IMR-90 (cell line): ENCODE measurements at regions not wholly inside any gene's neighbourhood (a gene's known extent, or its start where the extent isn't known, plus 50 kb on each side); places are given as distances from the start of the nearest gene placed in this dataset.

Experiments
- ATAC-seq: fragments of 200-7000 bp; cut with Tn5 transposase; 2 replicates; pipeline ENCODE4 v1.9.1; 2020; ENCODE audit warnings: low read depth, mild to moderate bottlenecking, moderate library complexity
- BruUV-seq: library from RNA; stranded (reverse); fragments of 400-500 nt; replicated peaks from 2 replicates; lab custom pipeline; 2021; lab: Mats Ljungman, UMichigan
- CTCF ChIA-PET: fragments of 300-600 bp; formaldehyde crosslinking; extraction: SDS; loops from one replicate; lab custom pipeline; 2021; ENCODE audit warnings: antibody characterized with exemption; lab: Yijun Ruan, JAX
- POLR2A ChIA-PET: fragments of 300-600 bp; sonication (Branson Sonifier 250); formaldehyde crosslinking; loops from one replicate; lab custom pipeline; 2022; ENCODE audit warnings: antibody characterized with exemption; ENCODE audit not compliant: unreplicated experiment; lab: Charles Lee
- DNase-seq: peaks from one replicate; pipeline ENCODE4 v3.0.0; 2013
- H2AFZ ChIP-seq: replicated peaks from 2 replicates; pipeline ENCODE3; 2013; ENCODE audit warnings: low read length, mild to moderate bottlenecking; ENCODE audit not compliant: poor library complexity
- H2AK5ac ChIP-seq: 2 replicates; pipeline ENCODE4 v1.6.1; 2013; ENCODE audit warnings: low read depth, low read length, inconsistent platforms
- H2AK9ac ChIP-seq: replicated peaks from 2 replicates; pipeline ENCODE3; 2013; ENCODE audit warnings: mild to moderate bottlenecking, low read depth, low read length, moderate library complexity; ENCODE audit not compliant: poor library complexity
- H2BK120ac ChIP-seq: 2 replicates; pipeline ENCODE4 v1.6.1; 2013; ENCODE audit warnings: low read depth, low read length, inconsistent platforms
- H2BK15ac ChIP-seq: 3 replicates; pipeline ENCODE4 v1.6.1; 2013; ENCODE audit warnings: low read depth, low read length, inconsistent platforms
- H2BK20ac ChIP-seq: 2 replicates; pipeline ENCODE4 v1.6.1; 2013; ENCODE audit warnings: low read depth, mild to moderate bottlenecking, inconsistent platforms, low read length, moderate library complexity
- H2BK5ac ChIP-seq: 2 replicates; pipeline ENCODE4 v1.6.1; 2013; ENCODE audit warnings: mild to moderate bottlenecking, low read depth, low read length, inconsistent platforms; ENCODE audit not compliant: poor library complexity, severe bottlenecking
- H3K14ac ChIP-seq: replicated peaks from 2 replicates; pipeline ENCODE4 v1.6.1; 2013; ENCODE audit warnings: low read depth, low read length, inconsistent platforms
- H3K18ac ChIP-seq: 2 replicates; pipeline ENCODE4 v1.6.1; 2013; ENCODE audit warnings: low read depth, low read length, control low read depth
- H3K23ac ChIP-seq: 2 replicates; pipeline ENCODE4 v1.6.1; 2013; ENCODE audit warnings: low read depth, low read length, inconsistent platforms
- H3K27ac ChIP-seq: 2 replicates; pipeline ENCODE4 v1.5.1; 2013; ENCODE audit warnings: mild to moderate bottlenecking, control low read depth, low read length; ENCODE audit not compliant: insufficient read depth
- H3K27me3 ChIP-seq: 2 replicates; pipeline ENCODE4 v1.6.1; 2013; ENCODE audit warnings: low read length; ENCODE audit not compliant: control insufficient read depth, insufficient read depth
- H3K36me3 ChIP-seq: 2 replicates; pipeline ENCODE4 v1.6.1; 2013; ENCODE audit warnings: low read length, mixed read lengths; ENCODE audit not compliant: control insufficient read depth, insufficient read depth
- H3K4ac ChIP-seq: 2 replicates; pipeline ENCODE4 v1.6.1; 2013; ENCODE audit warnings: low read depth, low read length, inconsistent platforms
- H3K4me1 ChIP-seq: 2 replicates; pipeline ENCODE4 v1.6.1; 2013; ENCODE audit warnings: low read length, mixed read lengths; ENCODE audit not compliant: control insufficient read depth, insufficient read depth
- H3K4me2 ChIP-seq: 2 replicates; pipeline ENCODE4 v1.6.1; 2013; ENCODE audit warnings: low read depth, mild to moderate bottlenecking, control low read depth, low read length, moderate library complexity
- H3K4me3 ChIP-seq: 2 replicates; pipeline ENCODE4 v1.5.1; 2013; ENCODE audit warnings: low read depth, mild to moderate bottlenecking, control low read depth, low read length, moderate library complexity; ENCODE audit not compliant: insufficient read depth
- H3K56ac ChIP-seq: 2 replicates; pipeline ENCODE4 v1.6.1; 2013; ENCODE audit warnings: low read length, inconsistent platforms; ENCODE audit not compliant: insufficient read depth; ENCODE audit errors: extremely low read depth
- H3K79me1 ChIP-seq, 2 experiments: 2 replicates each; pipeline ENCODE4 v1.6.1; 2013; ENCODE audit warnings: low read length in 2 of 2, inconsistent platforms in 1 of 2, low read depth in 1 of 2
- H3K9ac ChIP-seq: 2 replicates; pipeline ENCODE4 v1.6.1; 2013; ENCODE audit warnings: low read depth, low read length, control low read depth
- H3K9me1 ChIP-seq: 2 replicates; pipeline ENCODE4 v1.6.1; 2013; ENCODE audit warnings: low read length, inconsistent platforms; ENCODE audit not compliant: insufficient read depth
- H3K9me3 ChIP-seq: 2 replicates; pipeline ENCODE4 v1.6.1; 2013; ENCODE audit warnings: low read length; ENCODE audit not compliant: control insufficient read depth, insufficient read depth
- H4K20me1 ChIP-seq: 2 replicates; pipeline ENCODE4 v1.6.1; 2013; ENCODE audit warnings: low read length, inconsistent platforms; ENCODE audit not compliant: insufficient read depth
- H4K5ac ChIP-seq: 2 replicates; pipeline ENCODE4 v1.6.1; 2013; ENCODE audit warnings: mild to moderate bottlenecking, low read depth, low read length, control low read depth
- H4K8ac ChIP-seq, 2 experiments: 2 replicates each; pipeline ENCODE4 v1.6.1; 2013; ENCODE audit warnings: low read depth in 2 of 2, low read length in 2 of 2, control low read depth in 1 of 2, inconsistent platforms in 1 of 2
- H4K91ac ChIP-seq: 2 replicates; pipeline ENCODE4 v1.6.1; 2013; ENCODE audit warnings: low read depth, low read length, inconsistent platforms; ENCODE audit not compliant: insufficient read depth
- BHLHE40 ChIP-seq: fragments of 150-350 bp; IDR thresholded peaks from 2 replicates; pipeline ENCODE4 v1.6.1; 2016; ENCODE audit warnings: mild to moderate bottlenecking, low read depth, low read length
- CTCF ChIP-seq: conservative IDR thresholded peaks from 2 replicates; pipeline ENCODE4 v1.5.1; 2012; ENCODE audit warnings: mild to moderate bottlenecking, low read depth, low read length, improper control_type of control experiment
- FOS ChIP-seq: fragments of 150-350 bp; IDR thresholded peaks from 2 replicates; pipeline ENCODE4 v1.6.1; 2016; ENCODE audit warnings: low read depth, low read length
- MAZ ChIP-seq: IDR thresholded peaks from 2 replicates; pipeline ENCODE4 v1.6.1; 2012; ENCODE audit warnings: low read depth, mild to moderate bottlenecking, low read length, improper control_type of control experiment, moderate library complexity, borderline replicate concordance
- MXI1 ChIP-seq: IDR thresholded peaks from 2 replicates; pipeline ENCODE4 v1.6.1; 2012; ENCODE audit warnings: low read depth, mild to moderate bottlenecking, low read length, moderate library complexity, borderline replicate concordance
- POLR2A ChIP-seq: IDR thresholded peaks from 2 replicates; pipeline ENCODE4 v1.6.1; 2012; ENCODE audit warnings: mild to moderate bottlenecking, low read depth, low read length
- RAD21 ChIP-seq: IDR thresholded peaks from 2 replicates; pipeline ENCODE4 v1.6.1; 2012; ENCODE audit warnings: low read length, improper control_type of control experiment
- RCOR1 ChIP-seq: IDR thresholded peaks from 2 replicates; pipeline ENCODE4 v1.6.1; 2012; ENCODE audit warnings: mild to moderate bottlenecking, low read length, improper control_type of control experiment; ENCODE audit not compliant: insufficient replicate concordance
- SMC3 ChIP-seq: fragments of 150-350 bp; IDR thresholded peaks from 2 replicates; pipeline ENCODE4 v1.6.1; 2016; ENCODE audit warnings: low read depth, mild to moderate bottlenecking, antibody characterized with exemption, low read length, moderate library complexity
- USF2 ChIP-seq: fragments of 150-350 bp; IDR thresholded peaks from 2 replicates; pipeline ENCODE4 v1.6.1; 2017; ENCODE audit warnings: mild to moderate bottlenecking, antibody characterized with exemption, low read length, low read depth
- WGBS, 2 experiments: methylation state at CpG; one replicate each; pipeline versions ENCODE4 v1.1.5 to v1.1.7; 2013; ENCODE audit warnings: missing lambda C conversion rate in 2 of 2; ENCODE audit not compliant: insufficient read length in 1 of 2; ENCODE audit errors: extremely low coverage in 2 of 2; 5-methylcytosine and 5-hydroxymethylcytosine counted together
- dilution Hi-C: fragments of 300-500 bp; cut with HindIII; formaldehyde crosslinking; loops from one replicate; pipeline ENCODE4 v1.14.3; 2018; ENCODE audit warnings: low sequenced_read_pairs; ENCODE audit not compliant: unreplicated experiment
- in situ Hi-C: fragments of 300-500 bp; cut with MboI; formaldehyde crosslinking; loops from 3 replicates; pipeline ENCODE4 v1.14.3; 2019; ENCODE audit warnings: low sequenced_read_pairs, inconsistent platforms, mixed read lengths
- intact Hi-C: fragments of 100-400 bp; cut with micrococcal nuclease; formaldehyde crosslinking; loops from 2 replicates; pipeline ENCODE4 v1.10.0; 2022

- H2AK5ac ChIP-seq = no peak overlapping the region
- in situ Hi-C loops = no loop called here
- H2AK9ac ChIP-seq = no peak overlapping the region
- no peak overlapping the region for H3K4ac ChIP-seq
- H3K56ac ChIP-seq = no peak overlapping the region
- H2BK5ac ChIP-seq = no peak overlapping the region
- H3K18ac ChIP-seq = no peak overlapping the region
- H3K9me1 ChIP-seq = no peaks in the 10 kb centered on the region
- H3K27ac ChIP-seq = no peak overlapping the region
- POLR2A ChIA-PET = no interaction called here
- no peak overlapping the region for H4K8ac ChIP-seq
- H2AFZ ChIP-seq = no peak overlapping the region
- WGBS, 2 experiments = no CpG with 5 or more reads among the region's 1 CpG
- no peak overlapping the region for H3K9ac ChIP-seq
- TF ChIP-seq MXI1 (no peak), FOS (no peak), USF2 (no peak), MAZ (no peak), RCOR1 (no peak), POLR2A (no peak), CTCF (no peak), SMC3 (no peak), BHLHE40 (no peak), RAD21 (no peak)
- H3K14ac ChIP-seq = no peak overlapping the region
- H3K4me3 ChIP-seq = no peak overlapping the region
- H4K91ac ChIP-seq = no peak overlapping the region
- CTCF ChIA-PET = no interaction called here
- no peaks in the 10 kb centered on the region for H3K36me3 ChIP-seq
- no peaks in the 10 kb centered on the region for H3K9me3 ChIP-seq
- dilution Hi-C loops = no loop called here
- intact Hi-C loops = no loop called here
- H4K20me1 ChIP-seq = no peaks in the 10 kb centered on the region
- no peaks in the 10 kb centered on the region for H3K4me1 ChIP-seq
- no peaks in the 10 kb centered on the region for H3K79me1 ChIP-seq
- no peak overlapping the region for H3K23ac ChIP-seq
- H2BK120ac ChIP-seq = no peak overlapping the region
- DNase-seq (no peak), ATAC-seq (no peak)
- BruUV-seq = no TSS peak
- no peak overlapping the region for H3K4me2 ChIP-seq
- no peak overlapping the region for H4K5ac ChIP-seq
- H2BK15ac ChIP-seq = no peak overlapping the region
- H3K27me3 ChIP-seq = no peaks in the 10 kb centered on the region
- H2BK20ac ChIP-seq = no peak overlapping the region
These were observed 191.7 kb downstream of the S1PR1 start for GRCh38 chr1:101428562-101428961.
